ENCODE measurements at regions not wholly inside any gene's neighbourhood (a gene's known extent, or its start where the extent isn't known, plus 50 kb on each side); places are given as distances from the start of the nearest gene placed in this dataset.

GRCh38 chr13:105758918-105759860, 776.3 kb downstream of the EFNB2 start:
- WGBS, 2 donors (ENCODE audit: low coverage in 1 of 2), result 67 to 68% methylated on average over 6 of the region's 6 CpGs
- H3K4me1 ChIP-seq, result no peaks in the 10 kb centered on the region
- H3K27ac ChIP-seq, result no peak overlapping the region
- H3K9me3 ChIP-seq, result no peaks in the 10 kb centered on the region
- no peak for ATAC-seq
- no peaks in the 10 kb centered on the region for H3K27me3 ChIP-seq
- H3K4me3 ChIP-seq, result no peak overlapping the region
- no peak for TF ChIP-seq EP300 (IDR thresholded peaks at IDR 0.05)
- TF ChIP-seq CTCF (IDR thresholded peaks at IDR 0.05), result no peak
- no peak for TF ChIP-seq POLR2AphosphoS5 (IDR thresholded peaks at IDR 0.05)
- no peak for TF ChIP-seq POLR2A (IDR thresholded peaks at IDR 0.05)
- no peaks in the 10 kb centered on the region for H3K36me3 ChIP-seq

- H3K4me1 ChIP-seq, result no peaks in the 10 kb centered on the region
- no peak for ATAC-seq
Observed at GRCh38 chr13:105740739-105741138, 794.7 kb downstream of the EFNB2 start.

GRCh38 chr13:105737688-105738087, 797.8 kb downstream of the EFNB2 start:
- ATAC-seq, result no peak
- Histone ChIP-seq H3K27ac (no peak overlapping the region), H3K4me3 (no peak overlapping the region), H3K9me3 (no peaks in the 10 kb centered on the region), H3K27me3 (no peaks in the 10 kb centered on the region), H3K36me3 (no peaks in the 10 kb centered on the region), H3K4me1 (no peaks in the 10 kb centered on the region)
- 75 to 93% methylated on average over 1 of the region's 1 CpG for WGBS, 2 donors (ENCODE audit: low coverage in 1 of 2)
- TF ChIP-seq POLR2A (IDR thresholded peaks at IDR 0.05) (no peak), CTCF (IDR thresholded peaks at IDR 0.05) (no peak), EP300 (IDR thresholded peaks at IDR 0.05) (no peak), POLR2AphosphoS5 (IDR thresholded peaks at IDR 0.05) (no peak)

More at GRCh38 chr13:105740739-105741138, 794.7 kb downstream of the EFNB2 start:
- 36 to 43% methylated on average over 3 to 6 of the region's 6 CpGs for whole genome bisulfite sequencing, 2 donors (ENCODE audit: low coverage in 1 of 2)
- H3K36me3 ChIP-seq, result no peaks in the 10 kb centered on the region
- no peak for TF ChIP-seq CTCF (IDR thresholded peaks at IDR 0.05)
- TF ChIP-seq POLR2A (IDR thresholded peaks at IDR 0.05), result no peak
- no peaks in the 10 kb centered on the region for H3K27me3 ChIP-seq
- no peak overlapping the region for H3K4me3 ChIP-seq
- no peak overlapping the region for H3K27ac ChIP-seq
- no peaks in the 10 kb centered on the region for H3K9me3 ChIP-seq

GRCh38 chr13:105735281-105735680, 800.2 kb downstream of the EFNB2 start:
- no peaks in the 10 kb centered on the region for H3K9me3 ChIP-seq
- no peaks in the 10 kb centered on the region for H3K4me1 ChIP-seq
- H3K27ac ChIP-seq, result no peak overlapping the region
- TF ChIP-seq EP300 (IDR thresholded peaks at IDR 0.05) (no peak), POLR2A (IDR thresholded peaks at IDR 0.05) (no peak), POLR2AphosphoS5 (IDR thresholded peaks at IDR 0.05) (no peak), CTCF (IDR thresholded peaks at IDR 0.05) (no peak)
- no peak for ATAC-seq
- no peaks in the 10 kb centered on the region for H3K36me3 ChIP-seq
- H3K4me3 ChIP-seq, result no peak overlapping the region
- WGBS, 2 donors (ENCODE audit: low coverage in 1 of 2), result 50% methylated on average over 1 of the region's 1 CpG; no CpG with 5 or more reads in 1 of the 2 donors
- no peaks in the 10 kb centered on the region for H3K27me3 ChIP-seq

Measured in gastroesophageal sphincter (tissue), 4 donors.